H1 (cell line): ENCODE measurements at regions not wholly inside any gene's neighbourhood (a gene's known extent, or its start where the extent isn't known, plus 50 kb on each side); places are given as distances from the start of the nearest gene placed in this dataset.

Source experiments
- CHD7 ChIP-seq: fragments of 300-600 bp; sonication (generic); IDR thresholded peaks from 2 replicates; pipeline ENCODE4 v1.7.1; 2012; ENCODE audit warnings: low read length, moderate library complexity, mild to moderate bottlenecking, inconsistent platforms; ENCODE audit not compliant: insufficient replicate concordance
- CTCF ChIP-seq, 3 experiments: IDR thresholded peaks; 1 replicate in 2 of 3; 2 replicates in 1 of 3; pipeline versions ENCODE4 v1.5.1 to v1.6.1; 2011; ENCODE audit warnings: low read length in 3 of 3, mild to moderate bottlenecking in 3 of 3, inconsistent platforms in 2 of 3, low read depth in 1 of 3, moderate library complexity in 1 of 3; ENCODE audit not compliant: insufficient read depth in 1 of 3; ENCODE audit errors: control extremely low read depth in 1 of 3
- GTF2F1 ChIP-seq: IDR thresholded peaks from 2 replicates; pipeline ENCODE4 v1.6.1; 2012; ENCODE audit warnings: low read depth, low read length, improper control_type of control experiment, borderline replicate concordance
- POLR2A ChIP-seq, 2 experiments: IDR thresholded peaks; 1 replicate in 1 of 2; 2 replicates in 1 of 2; pipeline ENCODE4 v1.6.1; 2011; ENCODE audit warnings: low read depth in 2 of 2, low read length in 2 of 2, mild to moderate bottlenecking in 2 of 2; ENCODE audit errors: control extremely low read depth in 1 of 2
- SP2 ChIP-seq: IDR thresholded peaks from 2 replicates; pipeline ENCODE4 v1.6.1; 2012; ENCODE audit warnings: mild to moderate bottlenecking, low read length, inconsistent platforms
- USF2 ChIP-seq: IDR thresholded peaks from 2 replicates; pipeline ENCODE4 v1.6.1; 2011; ENCODE audit warnings: low read length, improper control_type of control experiment

GRCh38 chr12:91618281-91618680 is 435.7 kb upstream of the DCN start (continued):
- TF ChIP-seq CHD7 (no peak), CTCF (IDR thresholded peaks at IDR 0.05; ENCODE audit: control extremely low read depth in 1 of 3, insufficient read depth in 1 of 3, low read depth in 1 of 3, low read length in 3 of 3) (no peak), SP2 (no peak), GTF2F1 (no peak), USF2 (no peak), POLR2A (IDR thresholded peaks at IDR 0.05; ENCODE audit: control extremely low read depth in 1 of 2, low read depth in 2 of 2, low read length in 2 of 2) (no peak)
- TF ChIP-seq, all 59 proteins: peak for 0
